Breast epithelium (tissue), 4 donors: ENCODE measurements at regions not wholly inside any gene's neighbourhood (a gene's known extent, or its start where the extent isn't known, plus 50 kb on each side); places are given as distances from the start of the nearest gene placed in this dataset.

ENCODE experiments used
- DNase-seq, 2 donors: peaks; one replicate each; pipeline ENCODE4 v3.0.0-alpha.2; 2019; ENCODE audit warnings: low spot score in 2 of 2
- H3K27ac ChIP-seq, 2 donors: fragments of 200-600 bp; sonication (generic) in 1 of 2; one replicate each; pipeline ENCODE4 v1.5.1; 2016 to 2019; ENCODE audit warnings: mild to moderate bottlenecking in 1 of 2
- H3K27me3 ChIP-seq, 2 donors: fragments of 200-600 bp; sonication (generic) in 1 of 2; one replicate each; pipeline versions ENCODE4 v1.5.1 to v1.6.0; 2017 to 2019; ENCODE audit warnings: control low read depth in 1 of 2, mild to moderate bottlenecking in 1 of 2
- H3K36me3 ChIP-seq: fragments of 200-600 bp; one replicate; pipeline ENCODE4 v1.5.1; 2019
- H3K4me1 ChIP-seq, 2 donors: fragments of 200-600 bp; sonication (generic); one replicate each; pipeline ENCODE4 v1.5.1; 2016 to 2019; ENCODE audit warnings: control low read depth in 1 of 2
- H3K4me3 ChIP-seq, 3 donors: fragments of 200-600 bp; sonication (generic); 1 replicate in 2 of 3; 2 replicates in 1 of 3; pipeline ENCODE4 v1.5.1; 2016 to 2019; ENCODE audit warnings: mild to moderate bottlenecking in 3 of 3, moderate library complexity in 2 of 3
- H3K9me3 ChIP-seq, 2 donors: fragments of 200-600 bp; sonication (generic) in 1 of 2; one replicate each; pipeline ENCODE4 v1.5.1; 2016 to 2019; ENCODE audit warnings: control low read depth in 1 of 2
- POLR2A ChIP-seq: fragments of 450-650 bp; IDR thresholded peaks from one replicate; pipeline ENCODE4 v1.6.1; 2016; ENCODE audit warnings: antibody characterized with exemption, mild to moderate bottlenecking, moderate library complexity
- POLR2AphosphoS5 ChIP-seq, 3 donors: sonication (generic); formaldehyde crosslinking; IDR thresholded peaks; one replicate each; pipeline ENCODE4 v1.6.1; 2017; ENCODE audit warnings: antibody characterized with exemption in 3 of 3
- intact Hi-C: fragments of 100-400 bp; cut with DNase I; formaldehyde crosslinking; loops from one replicate; pipeline ENCODE4 v1.15.1; 2023; ENCODE audit warnings: low total_unique reads
- TF ChIP-seq, protein P1 (sequence below), 3 donors: fragments of 450-650 bp; IDR thresholded peaks; one replicate each; pipeline ENCODE4 v1.5.1; 2016 to 2017; ENCODE audit warnings: antibody characterized with exemption in 3 of 3, mild to moderate bottlenecking in 3 of 3, moderate library complexity in 3 of 3

DNA sequence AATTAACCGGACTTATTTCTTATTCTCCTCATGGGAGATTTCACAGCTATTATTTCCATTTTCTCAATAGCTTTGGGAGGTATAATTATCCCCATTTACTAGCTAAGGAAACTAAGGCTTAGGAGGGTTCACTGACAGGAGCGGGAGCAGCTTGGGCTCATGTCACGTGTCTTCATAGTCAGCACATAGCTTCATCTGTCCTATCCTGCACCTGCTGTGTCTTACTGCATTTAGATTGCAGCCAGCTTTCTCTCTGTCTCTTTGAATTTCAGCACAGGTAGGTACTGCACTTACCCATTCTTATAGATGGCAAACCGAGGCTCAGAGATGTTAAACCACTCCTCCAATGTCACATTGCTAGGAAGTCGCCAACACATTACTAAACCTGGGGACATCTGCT is 839.9 kb downstream of the MAFB start:
- Histone ChIP-seq H3K27ac (peak overlapping the region in 1 of 2 donors; percentile 78), H3K4me1 (peaks cover 10 to 12% of the 10 kb centered on the region in 2 donors), H3K4me3 (no peak overlapping the region), H3K27me3 (no peaks in the 10 kb centered on the region), H3K9me3 (no peaks in the 10 kb centered on the region), H3K36me3 (no peaks in the 10 kb centered on the region)
- intact Hi-C loops = no loop called here
- TF ChIP-seq, protein P1, sequence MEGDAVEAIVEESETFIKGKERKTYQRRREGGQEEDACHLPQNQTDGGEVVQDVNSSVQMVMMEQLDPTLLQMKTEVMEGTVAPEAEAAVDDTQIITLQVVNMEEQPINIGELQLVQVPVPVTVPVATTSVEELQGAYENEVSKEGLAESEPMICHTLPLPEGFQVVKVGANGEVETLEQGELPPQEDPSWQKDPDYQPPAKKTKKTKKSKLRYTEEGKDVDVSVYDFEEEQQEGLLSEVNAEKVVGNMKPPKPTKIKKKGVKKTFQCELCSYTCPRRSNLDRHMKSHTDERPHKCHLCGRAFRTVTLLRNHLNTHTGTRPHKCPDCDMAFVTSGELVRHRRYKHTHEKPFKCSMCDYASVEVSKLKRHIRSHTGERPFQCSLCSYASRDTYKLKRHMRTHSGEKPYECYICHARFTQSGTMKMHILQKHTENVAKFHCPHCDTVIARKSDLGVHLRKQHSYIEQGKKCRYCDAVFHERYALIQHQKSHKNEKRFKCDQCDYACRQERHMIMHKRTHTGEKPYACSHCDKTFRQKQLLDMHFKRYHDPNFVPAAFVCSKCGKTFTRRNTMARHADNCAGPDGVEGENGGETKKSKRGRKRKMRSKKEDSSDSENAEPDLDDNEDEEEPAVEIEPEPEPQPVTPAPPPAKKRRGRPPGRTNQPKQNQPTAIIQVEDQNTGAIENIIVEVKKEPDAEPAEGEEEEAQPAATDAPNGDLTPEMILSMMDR (IDR thresholded peaks at IDR 0.05) = no peak
- TF ChIP-seq POLR2AphosphoS5 (IDR thresholded peaks at IDR 0.05) (no peak), POLR2A (no peak)
- no peak for DNase-seq

DNA sequence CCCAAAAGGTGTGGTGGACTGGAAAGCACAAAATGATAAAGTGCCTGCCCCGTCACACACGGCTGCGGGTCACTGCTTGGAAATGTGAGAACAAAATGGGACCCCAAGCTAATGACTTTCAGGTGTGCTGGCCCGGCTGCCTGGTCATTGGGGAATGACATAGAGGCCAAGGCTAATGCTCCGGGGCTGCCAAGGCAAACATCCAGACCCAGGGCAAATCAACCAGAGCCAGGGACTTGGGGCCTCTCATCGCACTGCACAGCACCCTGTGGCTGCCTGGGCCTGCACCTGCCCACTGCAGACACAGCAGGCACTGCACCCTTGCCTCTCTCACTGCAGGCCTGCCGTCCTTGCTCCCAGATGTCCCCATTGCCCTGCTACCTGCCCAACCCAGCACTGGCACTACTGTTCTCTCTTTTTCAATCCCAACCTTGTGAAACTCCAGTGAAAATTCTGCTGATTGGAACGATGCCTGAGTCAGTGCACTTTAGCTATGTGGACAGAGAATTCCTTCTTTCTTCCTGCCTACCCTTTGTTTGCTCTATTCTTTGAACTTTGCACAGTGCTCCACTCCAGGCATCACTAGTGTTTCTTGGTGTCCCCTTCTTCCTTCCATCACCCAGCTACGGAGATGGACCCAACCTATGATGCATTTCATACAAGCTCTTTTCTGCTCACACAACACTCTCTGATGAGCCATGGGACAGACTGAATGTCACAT is 849.5 kb downstream of the MAFB start:
- H3K27me3 ChIP-seq = no peaks in the 10 kb centered on the region
- H3K9me3 ChIP-seq = no peaks in the 10 kb centered on the region
- H3K4me3 ChIP-seq = no peak overlapping the region
- H3K27ac ChIP-seq = no peak overlapping the region
- H3K4me1 ChIP-seq = no peaks in the 10 kb centered on the region
- no peaks in the 10 kb centered on the region for H3K36me3 ChIP-seq
- no peak for TF ChIP-seq POLR2AphosphoS5 (IDR thresholded peaks at IDR 0.05)
- TF ChIP-seq, protein P1 (IDR thresholded peaks at IDR 0.05) = no peak
- TF ChIP-seq POLR2A = no peak
- intact Hi-C loops = no loop called here
- no peak for DNase-seq

DNA sequence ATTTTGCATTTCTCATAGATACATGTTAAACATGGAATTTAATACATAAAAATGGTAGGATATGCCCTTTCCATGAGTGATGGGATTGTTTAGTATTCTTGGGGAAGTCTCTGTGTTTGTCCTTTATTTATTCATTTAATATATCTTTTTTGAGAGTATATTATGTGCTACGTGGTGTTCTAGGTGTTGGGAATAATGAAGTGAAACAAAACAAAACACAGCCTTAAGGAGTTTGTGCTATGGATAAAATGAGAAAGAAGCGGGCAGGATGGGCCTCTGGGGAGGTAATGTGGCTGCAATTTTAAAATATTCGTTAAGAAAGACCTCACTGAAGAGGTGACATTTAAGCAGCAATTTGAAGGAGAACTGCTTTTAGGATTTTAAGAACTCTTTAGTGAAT is 851.5 kb downstream of the MAFB start:
- TF ChIP-seq POLR2AphosphoS5 (IDR thresholded peaks at IDR 0.05) (no peak), POLR2A (no peak)
- TF ChIP-seq, protein P1 (IDR thresholded peaks at IDR 0.05) = no peak
- intact Hi-C loops = no loop called here
- H3K27me3 ChIP-seq = no peaks in the 10 kb centered on the region

DNA sequence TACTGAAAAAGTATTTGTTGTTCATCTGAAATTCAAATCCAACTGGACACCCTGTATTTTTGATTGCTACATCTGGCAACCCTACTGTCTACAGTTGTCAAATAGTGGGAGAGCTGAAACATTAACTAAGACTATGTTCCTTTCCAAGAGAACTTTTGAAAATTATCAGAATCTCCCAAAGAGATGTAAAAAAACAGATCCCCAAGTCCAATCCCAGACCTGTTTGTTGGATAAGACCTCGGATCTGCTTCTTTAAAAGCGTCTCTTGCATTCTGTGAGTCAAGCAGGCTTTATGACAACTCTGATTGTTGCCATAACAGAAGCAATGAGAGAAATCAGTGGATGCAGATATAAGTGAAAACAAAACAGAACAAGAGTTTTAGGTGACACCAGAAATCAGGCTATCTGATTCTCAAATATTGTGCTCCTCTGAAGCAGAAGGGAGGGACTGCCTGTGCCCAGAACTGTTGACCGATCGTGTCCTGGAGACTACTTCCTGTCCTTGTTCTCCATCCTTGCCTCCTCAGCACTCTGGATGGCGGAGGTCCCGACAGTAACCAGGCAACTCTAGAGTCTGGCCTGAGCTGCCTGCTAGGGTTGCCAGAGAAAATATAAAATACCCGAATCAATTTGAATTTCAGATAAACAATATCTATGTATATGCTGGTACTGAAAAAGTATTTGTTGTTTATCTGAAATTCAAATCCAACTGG is 853.8 kb downstream of the MAFB start:
- intact Hi-C loops = no loop called here
- TF ChIP-seq POLR2A = no peak
- TF ChIP-seq, protein P1 (IDR thresholded peaks at IDR 0.05) = no peak
- TF ChIP-seq POLR2AphosphoS5 (IDR thresholded peaks at IDR 0.05) = no peak
- H3K9me3 ChIP-seq = no peaks in the 10 kb centered on the region
- H3K4me3 ChIP-seq = no peak overlapping the region
- H3K4me1 ChIP-seq = no peaks in the 10 kb centered on the region
- no peak overlapping the region for H3K27ac ChIP-seq
- no peak for DNase-seq
- no peaks in the 10 kb centered on the region for H3K36me3 ChIP-seq
- no peaks in the 10 kb centered on the region for H3K27me3 ChIP-seq

More for the DNA sequence above, 851.5 kb downstream of the MAFB start:
- Histone ChIP-seq H3K4me3 (no peak overlapping the region), H3K36me3 (no peaks in the 10 kb centered on the region), H3K9me3 (no peaks in the 10 kb centered on the region), H3K27ac (no peak overlapping the region), H3K4me1 (no peaks in the 10 kb centered on the region)
- DNase-seq = no peak

DNA sequence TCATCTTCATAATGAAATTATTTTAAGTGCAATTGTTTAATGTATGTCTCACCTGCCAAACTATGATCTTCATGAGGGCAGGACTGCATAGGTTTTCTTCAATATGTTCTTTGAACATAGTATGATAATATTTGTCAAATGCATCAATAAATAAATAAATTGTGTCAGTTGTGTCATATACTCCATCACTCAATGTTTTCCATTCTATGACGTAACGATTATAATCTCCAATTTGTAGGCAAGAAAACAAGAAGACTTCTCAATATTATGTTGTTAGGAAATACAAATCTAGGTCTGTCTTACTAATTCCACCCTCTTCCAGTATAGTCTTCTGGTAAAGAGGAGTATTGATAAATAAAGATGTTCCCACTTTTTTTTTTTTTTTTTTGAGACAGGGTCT is 858.1 kb downstream of the MAFB start:
- Histone ChIP-seq H3K36me3 (no peaks in the 10 kb centered on the region), H3K9me3 (no peaks in the 10 kb centered on the region), H3K4me3 (no peak overlapping the region), H3K27ac (no peak overlapping the region), H3K4me1 (no peaks in the 10 kb centered on the region), H3K27me3 (no peaks in the 10 kb centered on the region)
- DNase-seq = no peak
- intact Hi-C loops = no loop called here
- no peak for TF ChIP-seq POLR2AphosphoS5 (IDR thresholded peaks at IDR 0.05)
- TF ChIP-seq, protein P1 (IDR thresholded peaks at IDR 0.05) = no peak
- no peak for TF ChIP-seq POLR2A
